GM13977 (cell line): ENCODE measurements at regions not wholly inside any gene's neighbourhood (a gene's known extent, or its start where the extent isn't known, plus 50 kb on each side); places are given as distances from the start of the nearest gene placed in this dataset.

ENCODE experiments used
- DNase-seq: peaks from one replicate; pipeline ENCODE4 v3.0.0; 2012; ENCODE audit warnings: low spot score
- in situ Hi-C: fragments of 300-500 bp; cut with MboI; formaldehyde crosslinking; loops from one replicate; pipeline ENCODE4 v1.12.0; 2022; ENCODE audit warnings: low sequenced_read_pairs, low pct_unique_long_range_greater_than_20kb, mixed read lengths, inconsistent platforms; ENCODE audit not compliant: unreplicated experiment
- TF ChIP-seq, protein P1 (sequence below): IDR thresholded peaks from 2 replicates; pipeline ENCODE4 v1.5.1; 2012; ENCODE audit warnings: mild to moderate bottlenecking, control low read depth; ENCODE audit not compliant: insufficient read depth; ENCODE audit errors: extremely low read depth, missing control alignments

- in situ Hi-C loops, result no loop called here
- TF ChIP-seq, protein P1, sequence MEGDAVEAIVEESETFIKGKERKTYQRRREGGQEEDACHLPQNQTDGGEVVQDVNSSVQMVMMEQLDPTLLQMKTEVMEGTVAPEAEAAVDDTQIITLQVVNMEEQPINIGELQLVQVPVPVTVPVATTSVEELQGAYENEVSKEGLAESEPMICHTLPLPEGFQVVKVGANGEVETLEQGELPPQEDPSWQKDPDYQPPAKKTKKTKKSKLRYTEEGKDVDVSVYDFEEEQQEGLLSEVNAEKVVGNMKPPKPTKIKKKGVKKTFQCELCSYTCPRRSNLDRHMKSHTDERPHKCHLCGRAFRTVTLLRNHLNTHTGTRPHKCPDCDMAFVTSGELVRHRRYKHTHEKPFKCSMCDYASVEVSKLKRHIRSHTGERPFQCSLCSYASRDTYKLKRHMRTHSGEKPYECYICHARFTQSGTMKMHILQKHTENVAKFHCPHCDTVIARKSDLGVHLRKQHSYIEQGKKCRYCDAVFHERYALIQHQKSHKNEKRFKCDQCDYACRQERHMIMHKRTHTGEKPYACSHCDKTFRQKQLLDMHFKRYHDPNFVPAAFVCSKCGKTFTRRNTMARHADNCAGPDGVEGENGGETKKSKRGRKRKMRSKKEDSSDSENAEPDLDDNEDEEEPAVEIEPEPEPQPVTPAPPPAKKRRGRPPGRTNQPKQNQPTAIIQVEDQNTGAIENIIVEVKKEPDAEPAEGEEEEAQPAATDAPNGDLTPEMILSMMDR, result no peak
- no peak for DNase-seq
Measured at GRCh38 chr22:34214372-34214771, 294.1 kb upstream of the LARGE1 start.

DNA sequence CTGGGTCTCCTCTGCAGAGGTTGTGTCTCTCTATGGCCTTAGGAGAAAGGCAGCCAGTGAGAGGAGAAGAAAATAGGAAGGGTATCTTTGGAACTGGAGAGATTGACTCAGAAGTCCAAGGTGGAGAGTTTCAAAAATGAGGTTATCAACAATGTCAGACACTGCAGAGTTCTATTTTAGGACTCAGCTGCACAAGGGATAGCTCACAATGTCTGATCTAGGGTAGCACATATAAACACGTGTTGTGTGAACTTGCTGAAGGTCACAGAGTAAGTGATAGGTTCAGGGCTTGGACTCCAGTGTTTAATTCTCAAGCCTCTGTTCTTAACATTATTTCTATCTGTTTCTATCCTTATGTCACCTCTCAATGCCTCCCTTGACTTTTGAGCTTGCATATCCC is 305.0 kb upstream of the LARGE1 start:
- in situ Hi-C loops, result no loop called here
- DNase-seq, result no peak
- TF ChIP-seq, protein P1, result no peak

DNA sequence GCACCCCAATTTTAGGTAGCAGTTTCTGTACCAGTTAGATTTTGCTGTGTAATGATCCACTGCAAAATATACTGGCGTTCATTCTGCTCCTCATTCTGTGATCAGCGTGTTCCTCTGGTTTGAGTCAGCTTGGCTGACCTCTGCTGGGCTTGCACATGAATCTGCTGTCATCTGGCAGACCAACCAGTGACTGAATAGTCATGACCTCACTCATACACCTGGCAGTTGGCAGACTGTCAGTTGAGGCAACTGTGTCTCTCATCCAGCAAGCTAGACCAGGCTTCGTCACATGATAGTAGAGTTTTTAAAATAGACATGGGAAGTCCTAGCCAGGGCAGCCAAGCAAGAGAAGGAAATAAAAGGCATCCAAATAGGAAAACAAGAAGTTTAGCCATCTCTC is 316.3 kb upstream of the LARGE1 start:
- no peak for DNase-seq
- in situ Hi-C loops, result no loop called here
- TF ChIP-seq, protein P1, result no peak

- in situ Hi-C loops, result no loop called here
- TF ChIP-seq, protein P1, result no peak
- no peak for DNase-seq
Measured at GRCh38 chr22:34239421-34239820, 319.1 kb upstream of the LARGE1 start.

GRCh38 chr22:34243023-34243422 is 322.7 kb upstream of the LARGE1 start:
- DNase-seq, result no peak
- TF ChIP-seq, protein P1, result no peak
- in situ Hi-C loops, result no loop called here

GRCh38 chr22:34255042-34255441 is 334.8 kb upstream of the LARGE1 start:
- TF ChIP-seq, protein P1, result no peak
- in situ Hi-C loops, result no loop called here
- no peak for DNase-seq

GRCh38 chr22:34278121-34278520 is 357.8 kb upstream of the LARGE1 start:
- in situ Hi-C loops, result no loop called here
- DNase-seq, result no peak
- TF ChIP-seq, protein P1, result no peak
